Mesothelial cell of epicardium (in vitro differentiated cells): ENCODE measurements at regions not wholly inside any gene's neighbourhood (a gene's known extent, or its start where the extent isn't known, plus 50 kb on each side); places are given as distances from the start of the nearest gene placed in this dataset.

ENCODE experiments used
- DNase-seq, 2 experiments: peaks; one replicate each; pipeline ENCODE4 v3.0.0; 2021; ENCODE audit warnings: low spot score in 2 of 2; ENCODE audit not compliant: unreplicated experiment in 2 of 2
- H3K27ac Mint-ChIP-seq: 2 replicates; pipeline ENCODE4 v1.8.0; 2021; ENCODE audit warnings: mixed read lengths
- H3K27me3 Mint-ChIP-seq: 2 replicates; pipeline ENCODE4 v1.8.0; 2021; ENCODE audit warnings: low read depth, mixed read lengths
- H3K36me3 Mint-ChIP-seq: 2 replicates; pipeline ENCODE4 v1.8.0; 2021; ENCODE audit warnings: mixed read lengths
- H3K4me1 Mint-ChIP-seq: 2 replicates; pipeline ENCODE4 v1.8.0; 2021; ENCODE audit warnings: mixed read lengths
- H3K4me3 Mint-ChIP-seq: 2 replicates; pipeline ENCODE4 v1.8.0; 2021; ENCODE audit warnings: mild to moderate bottlenecking, moderate library complexity, mixed read lengths
- H3K9me3 Mint-ChIP-seq: 2 replicates; pipeline ENCODE4 v1.8.0; 2021; ENCODE audit warnings: mixed read lengths
- TF ChIP-seq, protein P1 (sequence below): fragments of 200-600 bp; sonication (generic); IDR thresholded peaks from one replicate; pipeline ENCODE4 v1.5.0; 2021; ENCODE audit warnings: antibody characterized with exemption; ENCODE audit not compliant: unreplicated experiment

DNA sequence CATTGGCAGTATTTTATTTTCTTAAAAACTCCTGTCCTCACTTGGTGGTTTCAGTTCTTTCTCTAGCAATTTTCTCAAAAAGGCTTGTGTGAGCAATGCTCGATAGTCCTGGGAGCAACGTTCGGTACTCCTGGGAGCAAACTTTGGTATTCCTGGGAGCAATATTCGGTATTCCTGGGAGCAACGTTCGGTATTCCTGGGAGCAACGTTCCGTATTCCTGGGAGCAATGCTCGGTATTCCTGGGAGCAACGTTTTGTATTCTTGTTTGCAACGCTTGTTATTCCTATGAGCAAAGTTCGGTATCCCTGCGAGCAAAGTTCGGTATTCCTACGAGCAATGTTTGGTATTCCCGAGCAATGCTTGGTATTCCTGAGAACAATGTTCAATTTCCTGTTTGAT is 362.0 kb upstream of the ADARB2 start:
- TF ChIP-seq, protein P1, sequence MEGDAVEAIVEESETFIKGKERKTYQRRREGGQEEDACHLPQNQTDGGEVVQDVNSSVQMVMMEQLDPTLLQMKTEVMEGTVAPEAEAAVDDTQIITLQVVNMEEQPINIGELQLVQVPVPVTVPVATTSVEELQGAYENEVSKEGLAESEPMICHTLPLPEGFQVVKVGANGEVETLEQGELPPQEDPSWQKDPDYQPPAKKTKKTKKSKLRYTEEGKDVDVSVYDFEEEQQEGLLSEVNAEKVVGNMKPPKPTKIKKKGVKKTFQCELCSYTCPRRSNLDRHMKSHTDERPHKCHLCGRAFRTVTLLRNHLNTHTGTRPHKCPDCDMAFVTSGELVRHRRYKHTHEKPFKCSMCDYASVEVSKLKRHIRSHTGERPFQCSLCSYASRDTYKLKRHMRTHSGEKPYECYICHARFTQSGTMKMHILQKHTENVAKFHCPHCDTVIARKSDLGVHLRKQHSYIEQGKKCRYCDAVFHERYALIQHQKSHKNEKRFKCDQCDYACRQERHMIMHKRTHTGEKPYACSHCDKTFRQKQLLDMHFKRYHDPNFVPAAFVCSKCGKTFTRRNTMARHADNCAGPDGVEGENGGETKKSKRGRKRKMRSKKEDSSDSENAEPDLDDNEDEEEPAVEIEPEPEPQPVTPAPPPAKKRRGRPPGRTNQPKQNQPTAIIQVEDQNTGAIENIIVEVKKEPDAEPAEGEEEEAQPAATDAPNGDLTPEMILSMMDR = no peak
- Mint-ChIP-seq H3K27ac (no peak overlapping the region), H3K4me3 (no peak overlapping the region), H3K9me3 (no peaks in the 10 kb centered on the region), H3K36me3 (no peaks in the 10 kb centered on the region), H3K4me1 (no peaks in the 10 kb centered on the region), H3K27me3 (no peaks in the 10 kb centered on the region)
- no peak for DNase-seq

DNA sequence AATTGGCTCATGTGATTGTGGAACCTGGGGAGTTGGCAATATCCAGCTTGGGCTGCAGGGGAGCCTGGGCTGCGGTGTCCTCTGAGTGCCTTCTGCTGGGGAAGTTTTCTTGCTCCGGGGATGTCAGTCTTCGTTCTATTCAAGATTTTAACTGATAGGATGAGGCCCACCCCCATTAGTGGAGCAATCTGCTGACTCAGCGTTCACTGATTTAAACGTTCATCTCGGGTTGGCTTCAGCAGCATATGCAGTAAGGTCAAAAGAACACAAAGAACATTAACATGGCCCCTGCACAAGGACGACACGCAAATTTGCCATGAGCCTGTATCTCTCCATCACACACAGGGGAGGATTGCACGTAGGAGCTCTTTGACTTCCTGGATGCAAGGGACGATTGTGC is 360.6 kb upstream of the ADARB2 start:
- TF ChIP-seq, protein P1 = no peak
- H3K27ac Mint-ChIP-seq = no peak overlapping the region

DNA sequence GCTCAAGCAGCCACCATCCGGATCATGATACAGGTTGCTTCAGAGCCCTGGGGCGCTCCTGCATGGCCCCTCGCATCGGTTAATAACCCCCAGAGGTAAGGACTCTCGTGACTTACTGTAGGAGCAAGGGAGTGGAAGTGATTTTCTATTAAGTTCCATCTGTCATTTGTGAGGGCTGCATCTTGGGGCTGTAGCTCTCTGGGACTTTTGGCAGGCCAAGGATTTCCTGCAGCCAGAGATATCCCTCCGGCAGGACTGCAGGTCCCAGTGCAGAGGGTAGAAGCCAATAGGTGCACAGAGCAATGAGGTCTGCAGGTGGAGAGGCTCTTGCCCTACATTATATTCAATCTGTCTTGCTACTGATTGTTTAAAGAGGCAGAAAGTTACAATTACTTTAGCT is 356.8 kb upstream of the ADARB2 start:
- Mint-ChIP-seq H3K36me3 (no peaks in the 10 kb centered on the region), H3K4me3 (no peak overlapping the region), H3K9me3 (no peaks in the 10 kb centered on the region), H3K27me3 (no peaks in the 10 kb centered on the region), H3K4me1 (no peaks in the 10 kb centered on the region), H3K27ac (no peak overlapping the region)
- TF ChIP-seq, protein P1 = no peak
- DNase-seq = no peak

More for the DNA sequence above, 360.6 kb upstream of the ADARB2 start:
- DNase-seq = no peak
- H3K4me3 Mint-ChIP-seq = no peak overlapping the region
- H3K9me3 Mint-ChIP-seq = no peaks in the 10 kb centered on the region
- no peaks in the 10 kb centered on the region for H3K4me1 Mint-ChIP-seq
- H3K36me3 Mint-ChIP-seq = no peaks in the 10 kb centered on the region
- no peaks in the 10 kb centered on the region for H3K27me3 Mint-ChIP-seq

- H3K27ac Mint-ChIP-seq = no peak overlapping the region
These were observed 346.3 kb upstream of the ADARB2 start for GRCh38 chr10:2083591-2083990.

GRCh38 chr10:2081501-2081900 is 344.2 kb upstream of the ADARB2 start:
- TF ChIP-seq, protein P1 = no peak
- no peaks in the 10 kb centered on the region for H3K9me3 Mint-ChIP-seq
- no peak overlapping the region for H3K27ac Mint-ChIP-seq
- no peaks in the 10 kb centered on the region for H3K36me3 Mint-ChIP-seq
- DNase-seq = no peak
- H3K4me1 Mint-ChIP-seq = no peaks in the 10 kb centered on the region
- H3K4me3 Mint-ChIP-seq = no peak overlapping the region
- H3K27me3 Mint-ChIP-seq = no peaks in the 10 kb centered on the region

More at GRCh38 chr10:2083591-2083990, 346.3 kb upstream of the ADARB2 start:
- Mint-ChIP-seq H3K9me3 (peaks cover 3% of the 10 kb centered on the region), H3K27me3 (peaks cover 4% of the 10 kb centered on the region), H3K36me3 (no peaks in the 10 kb centered on the region), H3K4me3 (no peak overlapping the region), H3K4me1 (no peaks in the 10 kb centered on the region)
- no peak for DNase-seq
- TF ChIP-seq, protein P1 = no peak

DNA sequence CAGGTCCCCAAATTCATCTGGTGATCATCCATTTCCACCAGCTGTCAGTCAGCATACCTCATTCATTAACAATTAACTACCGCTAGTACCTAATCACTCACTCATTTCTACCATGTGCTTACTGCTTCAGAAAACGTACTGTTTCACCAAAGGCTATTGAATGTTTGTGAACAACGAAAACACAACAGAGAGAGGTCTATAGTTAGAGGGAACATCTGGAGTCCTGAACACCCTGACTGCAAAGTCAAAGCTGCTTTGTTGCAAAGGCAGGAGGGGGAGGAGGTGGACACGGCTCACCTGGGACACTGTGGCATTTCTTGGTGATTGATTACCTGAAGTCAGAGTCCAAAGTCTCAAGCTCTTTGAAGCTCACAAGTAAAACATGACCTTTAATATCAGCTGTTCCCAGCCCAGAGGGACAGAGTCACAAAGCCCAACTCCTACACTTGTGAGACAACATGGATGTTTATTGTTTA is 342.3 kb upstream of the ADARB2 start:
- no peak for DNase-seq
- TF ChIP-seq, protein P1 = no peak

More for the DNA sequence above, 342.3 kb upstream of the ADARB2 start:
- Mint-ChIP-seq H3K36me3 (no peaks in the 10 kb centered on the region), H3K9me3 (no peaks in the 10 kb centered on the region), H3K4me1 (no peaks in the 10 kb centered on the region), H3K27ac (no peak overlapping the region), H3K4me3 (no peak overlapping the region), H3K27me3 (no peaks in the 10 kb centered on the region)
